ENCODE measurements at regions not wholly inside any gene's neighbourhood (a gene's known extent, or its start where the extent isn't known, plus 50 kb on each side); places are given as distances from the start of the nearest gene placed in this dataset.

DNA sequence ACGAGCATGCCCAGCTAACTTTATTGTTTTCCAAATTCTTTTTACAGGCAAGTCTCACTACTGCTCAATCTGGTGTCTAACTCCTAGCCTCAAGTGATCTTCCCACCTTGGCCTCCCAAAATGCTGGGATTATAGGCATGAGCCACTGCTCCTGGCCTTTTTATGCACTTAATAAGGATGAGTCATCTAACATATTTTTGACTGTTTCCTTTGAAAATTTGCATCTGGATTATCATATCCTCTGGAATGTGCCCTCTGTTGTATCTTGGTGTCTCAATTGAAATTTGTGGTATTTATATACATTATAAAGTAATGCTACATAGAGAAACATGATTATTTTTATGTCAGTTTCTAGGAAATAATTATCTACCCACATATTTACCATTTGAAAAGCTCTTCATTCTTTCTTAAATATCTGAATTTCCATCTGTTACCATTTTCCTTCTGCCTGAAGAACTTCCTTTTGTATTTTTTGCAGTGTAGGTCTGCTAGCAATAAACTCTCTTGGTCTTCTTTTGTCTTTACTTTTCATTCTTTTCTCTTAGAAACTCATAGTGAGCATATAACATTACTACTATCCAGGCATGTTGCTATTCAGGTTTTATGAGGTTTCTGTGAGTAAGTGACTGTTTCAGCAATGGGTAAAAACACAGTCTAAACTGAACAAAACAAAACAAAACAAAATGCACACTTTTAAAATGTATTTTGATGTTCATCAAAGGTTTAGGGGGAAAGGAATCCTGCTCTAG lies 52.8 kb upstream of the CNOT2 start:
- no peak for TF ChIP-seq EP300 (IDR thresholded peaks at IDR 0.05)
- TF ChIP-seq POLR2AphosphoS5 (IDR thresholded peaks at IDR 0.05) = no peak
- TF ChIP-seq, protein P1, sequence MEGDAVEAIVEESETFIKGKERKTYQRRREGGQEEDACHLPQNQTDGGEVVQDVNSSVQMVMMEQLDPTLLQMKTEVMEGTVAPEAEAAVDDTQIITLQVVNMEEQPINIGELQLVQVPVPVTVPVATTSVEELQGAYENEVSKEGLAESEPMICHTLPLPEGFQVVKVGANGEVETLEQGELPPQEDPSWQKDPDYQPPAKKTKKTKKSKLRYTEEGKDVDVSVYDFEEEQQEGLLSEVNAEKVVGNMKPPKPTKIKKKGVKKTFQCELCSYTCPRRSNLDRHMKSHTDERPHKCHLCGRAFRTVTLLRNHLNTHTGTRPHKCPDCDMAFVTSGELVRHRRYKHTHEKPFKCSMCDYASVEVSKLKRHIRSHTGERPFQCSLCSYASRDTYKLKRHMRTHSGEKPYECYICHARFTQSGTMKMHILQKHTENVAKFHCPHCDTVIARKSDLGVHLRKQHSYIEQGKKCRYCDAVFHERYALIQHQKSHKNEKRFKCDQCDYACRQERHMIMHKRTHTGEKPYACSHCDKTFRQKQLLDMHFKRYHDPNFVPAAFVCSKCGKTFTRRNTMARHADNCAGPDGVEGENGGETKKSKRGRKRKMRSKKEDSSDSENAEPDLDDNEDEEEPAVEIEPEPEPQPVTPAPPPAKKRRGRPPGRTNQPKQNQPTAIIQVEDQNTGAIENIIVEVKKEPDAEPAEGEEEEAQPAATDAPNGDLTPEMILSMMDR (IDR thresholded peaks at IDR 0.05) = no peak
- TF ChIP-seq POLR2A (IDR thresholded peaks at IDR 0.05; ENCODE audit: low read depth) = no peak
